ENCODE measurements at regions not wholly inside any gene's neighbourhood (a gene's known extent, or its start where the extent isn't known, plus 50 kb on each side); places are given as distances from the start of the nearest gene placed in this dataset.
A peak's percentile ranks its signal among the peaks of the same experiment; 100 is the strongest.

DNA sequence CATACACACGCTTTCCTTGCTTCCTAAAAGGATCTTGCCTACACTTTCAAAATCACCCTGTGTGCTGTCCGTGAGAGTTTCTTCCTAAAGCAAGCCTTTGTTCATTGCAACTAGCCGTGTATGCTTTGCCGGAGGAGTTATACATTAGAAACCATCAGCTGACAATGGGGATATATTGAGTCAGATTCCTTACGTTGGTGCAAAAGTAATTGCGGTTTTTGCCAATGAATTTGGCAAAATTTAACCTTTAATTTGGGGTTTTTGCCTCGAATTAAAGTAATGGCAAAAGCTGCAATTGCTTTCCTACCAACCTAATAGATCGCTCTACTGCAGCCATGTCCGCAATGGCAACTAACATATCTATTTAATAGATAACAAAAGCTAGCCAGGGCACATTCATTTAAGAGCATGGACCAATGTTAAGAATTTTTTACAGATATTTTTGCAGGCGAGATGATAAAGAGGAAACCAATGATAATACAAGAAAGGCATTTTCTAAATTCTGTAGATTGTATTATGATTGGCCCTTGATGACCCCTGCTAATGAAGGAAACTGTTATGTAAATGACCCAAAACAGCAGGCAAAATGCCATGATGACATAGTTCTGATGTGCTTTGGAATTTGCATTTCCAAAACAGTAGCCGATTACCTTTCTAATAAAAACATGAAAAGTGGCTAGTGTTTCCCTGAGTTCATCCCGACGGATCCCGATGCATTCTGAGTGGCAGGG is 184.8 kb upstream of the NRP1 start:
- Histone ChIP-seq H2BK15ac (ENCODE audit: low read length) (no peak overlapping the region), H2BK20ac (ENCODE audit: low read length) (no peak overlapping the region; the same call in 1 of the 2 replicates), H2AK5ac (ENCODE audit: low read depth, low read length) (0 out of 2 replicates have a peak overlapping the region, but pooled peaks have one; percentile 8), H2AFZ (ENCODE audit: low read length) (no peak overlapping the region), H2BK120ac (replicated peaks; ENCODE audit: low read depth, low read length) (no peak overlapping the region), H3K4me2 (ENCODE audit: insufficient read depth in 1 of 2, low read depth in 2 of 2, low read length in 2 of 2) (peak overlapping the region; percentile 51 to 52), H3K9me3 (ENCODE audit: insufficient read depth in 2 of 2, low read depth in 1 of 2, low read length in 1 of 2) (0 out of 4 replicates have a peak, but pooled peaks cover 0 to 2% of the 10 kb centered on the region in 2 experiments), H3K79me2 (ENCODE audit: control insufficient read depth in 1 of 2, insufficient read depth in 2 of 2, low read length in 2 of 2) (no peaks in the 10 kb centered on the region), H3K27ac (ENCODE audit: low read depth, low read length) (no peak overlapping the region), H3K4me3 (ENCODE audit: extremely low read depth in 1 of 4, insufficient read depth in 2 of 4, low read depth in 3 of 4, low read length in 4 of 4) (peak overlapping the region in 1 of 4 experiments; percentile 37; a peak in 2 of 8 replicates), H4K8ac (ENCODE audit: extremely low read depth, insufficient read depth, low read length) (no peak overlapping the region), H3K9ac (replicated peaks in 1 of 4; ENCODE audit: extremely low read depth in 1 of 4, low read depth in 3 of 4, low read length in 3 of 4) (peak overlapping the region in 1 of 4 experiments; percentile 57; a peak in 2 of 7 replicates), H3K18ac (ENCODE audit: extremely low read depth, low read length) (peak overlapping the region; percentile 26; the same call in 1 of the 2 replicates), H3K4me1 (replicated peaks in 1 of 4; ENCODE audit: control insufficient read depth in 3 of 4, insufficient read depth in 4 of 4, low read length in 3 of 4) (peaks cover 0 to 15% (median 7%) of the 10 kb centered on the region in 4 experiments; a peak in 3 of 7 replicates), H3K4ac (replicated peaks; ENCODE audit: insufficient read length, low read depth, low read length) (no peak overlapping the region), H3K23me2 (ENCODE audit: low read depth, low read length) (no peaks in the 10 kb centered on the region), H3K14ac (ENCODE audit: insufficient read length) (no peak overlapping the region), H4K91ac (replicated peaks; ENCODE audit: insufficient read length, low read length) (no peak overlapping the region), H2BK5ac (ENCODE audit: low read depth, low read length) (no peak overlapping the region; the same call in 1 of the 2 replicates), H3K27me3 (replicated peaks in 1 of 4; ENCODE audit: control insufficient read depth in 3 of 4, extremely low read depth in 1 of 4, insufficient read depth in 3 of 4, low read length in 3 of 4) (no peaks in the 10 kb centered on the region; a peak in 1 of 7 replicates), H4K20me1 (replicated peaks in 1 of 2; ENCODE audit: control insufficient read depth in 1 of 2, insufficient read depth in 2 of 2, low read length in 2 of 2) (no peaks in the 10 kb centered on the region), H3K79me1 (ENCODE audit: low read depth, low read length) (no peaks in the 10 kb centered on the region), H3K23ac (ENCODE audit: insufficient read length) (no peak overlapping the region), H3K36me3 (ENCODE audit: control insufficient read depth in 2 of 4, insufficient read depth in 4 of 4, low read length in 3 of 4) (no peaks in the 10 kb centered on the region), H4K5ac (ENCODE audit: insufficient read length, low read depth, low read length) (peak overlapping the region; percentile 16), H2BK12ac (ENCODE audit: low read depth, low read length) (no peak overlapping the region; the same call in 1 of the 2 replicates), H3K56ac (replicated peaks; ENCODE audit: insufficient read length, low read depth, low read length) (no peak overlapping the region)
- DNase-seq (ENCODE audit: low read depth in 1 of 2, low spot score in 2 of 2) = no peak
- POLR2A ChIA-PET (ENCODE audit: partially characterized antibody) = no interaction called here
- CTCF ChIA-PET (ENCODE audit: partially characterized antibody) = no interaction called here
- peak; percentile 62 for FAIRE-seq
- WGBS, 2 experiments (ENCODE audit: extremely low coverage in 1 of 2, insufficient coverage in 1 of 2, insufficient read length in 1 of 2, insufficient replicate concordance in 2 of 2, low coverage in 1 of 2, low lambda C conversion rate in 2 of 2, missing lambda C conversion rate in 1 of 2) = 20% methylated on average over 14 of the region's 14 CpGs; no CpG with 5 or more reads in 1 of the 2 experiments
- TF ChIP-seq NANOG (IDR thresholded peaks at IDR 0.05; ENCODE audit: insufficient read depth, low read depth, low read length, poor library complexity, severe bottlenecking) (peak; percentile 87), SIX5 (IDR thresholded peaks at IDR 0.05; ENCODE audit: low read depth, low read length) (no peak), SP1 (IDR thresholded peaks at IDR 0.05; ENCODE audit: low read depth, low read length) (peak; percentile 18; the same call in 1 of the 2 replicates)

All from H1 (cell line).